H1 (cell line): ENCODE measurements at regions not wholly inside any gene's neighbourhood (a gene's known extent, or its start where the extent isn't known, plus 50 kb on each side); places are given as distances from the start of the nearest gene placed in this dataset.

Experiments used
- CTCF ChIA-PET: fragments of 300-600 bp; sonication (Branson Sonifier 250); formaldehyde crosslinking; loops from one replicate; lab custom pipeline; 2021; ENCODE audit not compliant: partially characterized antibody; lab: Charles Lee
- POLR2A ChIA-PET: fragments of 300-600 bp; sonication (Branson Sonifier 250); formaldehyde crosslinking; loops from one replicate; lab custom pipeline; 2021; ENCODE audit warnings: inconsistent platforms; ENCODE audit not compliant: partially characterized antibody; lab: Charles Lee
- DNase-seq, 2 experiments: peaks; one replicate each; pipeline versions ENCODE4 v3.0.0 to v3.0.0-alpha.2; 2010 to 2022; ENCODE audit warnings: low spot score in 2 of 2, low read depth in 1 of 2, mixed read lengths in 1 of 2
- FAIRE-seq: peaks from 2 replicates; lab custom pipeline; 2011; peaks lifted over from hg19 to GRCh38; lab: Jason Lieb, UNC
- H2AFZ ChIP-seq: 2 replicates; pipeline ENCODE4 v1.8.1; 2012; ENCODE audit warnings: low read length, inconsistent platforms
- H2AK5ac ChIP-seq: 2 replicates; pipeline ENCODE4 v1.6.1; 2013; ENCODE audit warnings: low read depth, low read length
- H2BK120ac ChIP-seq: replicated peaks from 2 replicates; pipeline ENCODE3; 2013; ENCODE audit warnings: low read depth, low read length, inconsistent platforms
- H2BK12ac ChIP-seq: 2 replicates; pipeline ENCODE4 v1.6.1; 2013; ENCODE audit warnings: low read depth, low read length
- H2BK15ac ChIP-seq: 2 replicates; pipeline ENCODE4 v1.6.1; 2013; ENCODE audit warnings: low read length
- H2BK20ac ChIP-seq: 2 replicates; pipeline ENCODE4 v1.6.1; 2013; ENCODE audit warnings: low read length
- H2BK5ac ChIP-seq: 2 replicates; pipeline ENCODE4 v1.6.1; 2013; ENCODE audit warnings: low read depth, low read length
- H3K14ac ChIP-seq: 2 replicates; pipeline ENCODE4 v1.6.1; 2013; ENCODE audit warnings: inconsistent platforms; ENCODE audit not compliant: insufficient read length
- H3K18ac ChIP-seq: 2 replicates; pipeline ENCODE4 v1.6.1; 2013; ENCODE audit warnings: low read length; ENCODE audit errors: extremely low read depth
- H3K23ac ChIP-seq: 2 replicates; pipeline ENCODE4 v1.6.1; 2013; ENCODE audit warnings: inconsistent platforms; ENCODE audit not compliant: insufficient read length
- H3K23me2 ChIP-seq: 2 replicates; pipeline ENCODE4 v1.6.1; 2013; ENCODE audit warnings: low read depth, low read length
- H3K27ac ChIP-seq: 2 replicates; pipeline ENCODE4 v1.6.1; 2011; ENCODE audit warnings: low read depth, low read length, inconsistent platforms
- H3K27me3 ChIP-seq, 4 experiments: replicated peaks in 1 of 4; 1 replicate in 1 of 4; 2 replicates in 3 of 4; pipeline versions ENCODE4 v1.6.1 to v1.8.1; 2011 to 2013; ENCODE audit warnings: low read length in 3 of 4, mild to moderate bottlenecking in 3 of 4, inconsistent platforms in 2 of 4, mixed read lengths in 2 of 4, moderate library complexity in 1 of 4; ENCODE audit not compliant: control insufficient read depth in 3 of 4, insufficient read depth in 3 of 4; ENCODE audit errors: extremely low read depth in 1 of 4
- H3K36me3 ChIP-seq, 4 experiments: 2 replicates each; pipeline versions ENCODE4 v1.6.1 to v1.8.1; 2011 to 2013; ENCODE audit warnings: mild to moderate bottlenecking in 4 of 4, low read length in 3 of 4, moderate library complexity in 2 of 4, control low read depth in 1 of 4, inconsistent platforms in 1 of 4; ENCODE audit not compliant: insufficient read depth in 4 of 4, control insufficient read depth in 2 of 4
- H3K4ac ChIP-seq: replicated peaks from 2 replicates; pipeline ENCODE3; 2013; ENCODE audit warnings: low read length, low read depth, mixed read lengths, inconsistent platforms; ENCODE audit not compliant: insufficient read length
- H3K4me1 ChIP-seq, 4 experiments: replicated peaks in 1 of 4; 1 replicate in 1 of 4; 2 replicates in 3 of 4; pipeline versions ENCODE4 v1.6.1 to v1.8.1; 2011 to 2013; ENCODE audit warnings: low read length in 3 of 4, inconsistent platforms in 2 of 4, mixed read lengths in 1 of 4; ENCODE audit not compliant: insufficient read depth in 4 of 4, control insufficient read depth in 3 of 4
- H3K4me2 ChIP-seq, 2 experiments: 2 replicates each; pipeline versions ENCODE4 v1.6.1 to v1.8.1; 2011 to 2013; ENCODE audit warnings: low read depth in 2 of 2, low read length in 2 of 2, control low read depth in 1 of 2, inconsistent platforms in 1 of 2, mild to moderate bottlenecking in 1 of 2; ENCODE audit not compliant: insufficient read depth in 1 of 2
- H3K4me3 ChIP-seq, 4 experiments: fragments of 200-600, 300-600 bp in 1 of 4; sonication (generic), shearing (Covaris generic), sonication (Bioruptor Twin) in 1 of 4; 2 replicates each; pipeline versions ENCODE4 v1.5.1 to v1.8.1; 2011 to 2016; ENCODE audit warnings: low read length in 4 of 4, low read depth in 3 of 4, control low read depth in 2 of 4, inconsistent platforms in 2 of 4, mild to moderate bottlenecking in 2 of 4, mixed read lengths in 1 of 4, moderate library complexity in 1 of 4; ENCODE audit not compliant: insufficient read depth in 2 of 4; ENCODE audit errors: extremely low read depth in 1 of 4
- H3K56ac ChIP-seq: replicated peaks from 2 replicates; pipeline ENCODE3; 2013; ENCODE audit warnings: low read depth, mild to moderate bottlenecking, mixed read lengths, low read length, inconsistent platforms; ENCODE audit not compliant: insufficient read length
- H3K79me1 ChIP-seq: 2 replicates; pipeline ENCODE4 v1.6.1; 2013; ENCODE audit warnings: low read depth, low read length, control low read depth
- H3K79me2 ChIP-seq, 2 experiments: 2 replicates each; pipeline versions ENCODE4 v1.6.1 to v1.8.1; 2012 to 2013; ENCODE audit warnings: low read length in 2 of 2, mild to moderate bottlenecking in 2 of 2, inconsistent platforms in 1 of 2; ENCODE audit not compliant: insufficient read depth in 2 of 2, control insufficient read depth in 1 of 2
- H3K9ac ChIP-seq, 4 experiments: replicated peaks in 1 of 4; 1 replicate in 1 of 4; 2 replicates in 3 of 4; pipeline versions ENCODE4 v1.6.1 to v1.8.1; 2011 to 2013; ENCODE audit warnings: low read depth in 3 of 4, low read length in 3 of 4, control low read depth in 2 of 4, mild to moderate bottlenecking in 2 of 4, moderate library complexity in 2 of 4, inconsistent platforms in 1 of 4; ENCODE audit errors: extremely low read depth in 1 of 4
- H3K9me3 ChIP-seq, 2 experiments: 2 replicates each; pipeline versions ENCODE4 v1.6.1 to v1.8.1; 2012 to 2013; ENCODE audit warnings: mild to moderate bottlenecking in 2 of 2, moderate library complexity in 2 of 2, control low read depth in 1 of 2, inconsistent platforms in 1 of 2, low read depth in 1 of 2, low read length in 1 of 2, mixed read lengths in 1 of 2; ENCODE audit not compliant: insufficient read depth in 2 of 2
- H4K20me1 ChIP-seq, 2 experiments: replicated peaks in 1 of 2; 2 replicates each; pipeline versions ENCODE3 to v1.8.1; 2011 to 2013; ENCODE audit warnings: inconsistent platforms in 2 of 2, low read length in 2 of 2, mild to moderate bottlenecking in 1 of 2; ENCODE audit not compliant: insufficient read depth in 2 of 2, control insufficient read depth in 1 of 2
- H4K5ac ChIP-seq: 2 replicates; pipeline ENCODE4 v1.6.1; 2013; ENCODE audit warnings: low read length, low read depth, mixed read lengths, inconsistent platforms; ENCODE audit not compliant: insufficient read length
- H4K8ac ChIP-seq: 2 replicates; pipeline ENCODE4 v1.8.0; 2013; ENCODE audit warnings: mild to moderate bottlenecking, moderate library complexity, low read length, inconsistent platforms; ENCODE audit not compliant: insufficient read depth; ENCODE audit errors: extremely low read depth
- H4K91ac ChIP-seq: replicated peaks from 2 replicates; pipeline ENCODE3; 2013; ENCODE audit warnings: low read length, mixed read lengths, inconsistent platforms; ENCODE audit not compliant: insufficient read length
- JUND ChIP-seq: IDR thresholded peaks from 2 replicates; pipeline ENCODE4 v1.6.1; 2011; ENCODE audit warnings: mild to moderate bottlenecking, improper control_type of control experiment, low read length
- RFX5 ChIP-seq: IDR thresholded peaks from 2 replicates; pipeline ENCODE4 v1.6.1; 2011; ENCODE audit warnings: low read depth, low read length, improper control_type of control experiment, borderline replicate concordance
- YY1 ChIP-seq: IDR thresholded peaks from 2 replicates; pipeline ENCODE4 v1.6.1; 2011; ENCODE audit warnings: low read depth, mild to moderate bottlenecking, low read length
- WGBS, 2 experiments: shearing (Covaris generic) in 1 of 2; methylation state at CpG; one replicate each; pipeline versions ENCODE4 v1.1.6 to v1.1.7; 2013 to 2015; ENCODE audit warnings: low lambda C conversion rate in 2 of 2, mixed read lengths in 2 of 2, inconsistent platforms in 1 of 2, low coverage in 1 of 2, missing lambda C conversion rate in 1 of 2; ENCODE audit not compliant: insufficient replicate concordance in 2 of 2, insufficient coverage in 1 of 2, insufficient read length in 1 of 2; ENCODE audit errors: extremely low coverage in 1 of 2, missing lambda C conversion rate in 1 of 2; 5-methylcytosine and 5-hydroxymethylcytosine counted together

DNA sequence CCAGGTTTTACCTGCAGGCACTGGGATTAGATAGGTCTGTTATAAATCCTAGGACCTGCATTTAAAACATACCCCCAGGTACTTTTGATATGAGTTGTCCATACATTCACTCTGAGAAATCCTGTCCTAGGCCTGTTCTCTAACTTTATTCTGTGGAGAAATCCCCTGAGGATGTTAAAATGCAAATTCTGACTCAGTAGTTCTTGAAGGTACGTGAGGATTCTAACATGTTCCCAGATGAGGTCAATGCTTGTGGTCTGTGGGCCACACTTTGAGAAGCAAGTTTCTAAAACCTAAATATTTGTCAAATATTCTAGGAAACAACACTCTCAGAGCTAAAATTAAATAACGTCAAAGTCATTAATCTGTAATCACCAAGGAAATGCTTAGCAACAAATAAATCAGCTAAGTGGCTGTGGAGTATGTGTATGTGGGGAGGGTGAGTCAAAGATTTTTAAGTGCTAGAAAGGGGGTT, 101.3 kb upstream of the MAGEB16 start:
- H2BK120ac ChIP-seq: no peak overlapping the region
- H3K9me3 ChIP-seq: no peaks in the 10 kb centered on the region
- H2BK12ac ChIP-seq: no peak overlapping the region
- H4K91ac ChIP-seq: no peak overlapping the region
- no peak for DNase-seq
- no peak overlapping the region for H2BK15ac ChIP-seq
- no peak overlapping the region for H3K56ac ChIP-seq
- H3K79me2 ChIP-seq: no peaks in the 10 kb centered on the region
- H3K23me2 ChIP-seq: no peaks in the 10 kb centered on the region
- H3K9ac ChIP-seq: no peak overlapping the region
- no peak overlapping the region for H3K18ac ChIP-seq
- H3K36me3 ChIP-seq: no peaks in the 10 kb centered on the region
- H4K8ac ChIP-seq: no peak overlapping the region
- H3K27ac ChIP-seq: no peak overlapping the region
- H2BK20ac ChIP-seq: no peak overlapping the region
- H4K20me1 ChIP-seq: no peaks in the 10 kb centered on the region
- CTCF ChIA-PET: no interaction called here
- TF ChIP-seq YY1 (no peak), RFX5 (no peak), JUND (no peak)
- TF ChIP-seq, all 59 proteins: peak for 0
- H3K4ac ChIP-seq: no peak overlapping the region
- H3K14ac ChIP-seq: no peak overlapping the region
- no peak overlapping the region for H2AK5ac ChIP-seq
- POLR2A ChIA-PET: no interaction called here
- H3K79me1 ChIP-seq: no peaks in the 10 kb centered on the region
- no peak overlapping the region for H3K23ac ChIP-seq
- H3K4me2 ChIP-seq: no peak overlapping the region
- H4K5ac ChIP-seq: no peak overlapping the region
- 80% methylated on average over 2 of the region's 2 CpGs; no CpG with 5 or more reads in 1 of the 2 experiments for WGBS, 2 experiments
- H2BK5ac ChIP-seq: no peak overlapping the region
- H3K4me1 ChIP-seq: peaks cover 0 to 4% (median 0%) of the 10 kb centered on the region in 4 experiments; a peak in 1 of 7 replicates
- no peak overlapping the region for H3K4me3 ChIP-seq
- H2AFZ ChIP-seq: no peak overlapping the region
- H3K27me3 ChIP-seq: no peaks in the 10 kb centered on the region
- no peak for FAIRE-seq
